Astrocyte of the hippocampus (primary cell): ENCODE measurements at regions not wholly inside any gene's neighbourhood (a gene's known extent, or its start where the extent isn't known, plus 50 kb on each side); places are given as distances from the start of the nearest gene placed in this dataset.
"Not testable (repeated sequence)": the region's sequence is repeated elsewhere in the genome, so short reads cannot be mapped to it uniquely, and the experiment has no call there.

Experiments
- DNase-seq: peaks from one replicate; pipeline ENCODE4 v3.0.0; 2011; ENCODE audit warnings: low read depth, low spot score

DNA sequence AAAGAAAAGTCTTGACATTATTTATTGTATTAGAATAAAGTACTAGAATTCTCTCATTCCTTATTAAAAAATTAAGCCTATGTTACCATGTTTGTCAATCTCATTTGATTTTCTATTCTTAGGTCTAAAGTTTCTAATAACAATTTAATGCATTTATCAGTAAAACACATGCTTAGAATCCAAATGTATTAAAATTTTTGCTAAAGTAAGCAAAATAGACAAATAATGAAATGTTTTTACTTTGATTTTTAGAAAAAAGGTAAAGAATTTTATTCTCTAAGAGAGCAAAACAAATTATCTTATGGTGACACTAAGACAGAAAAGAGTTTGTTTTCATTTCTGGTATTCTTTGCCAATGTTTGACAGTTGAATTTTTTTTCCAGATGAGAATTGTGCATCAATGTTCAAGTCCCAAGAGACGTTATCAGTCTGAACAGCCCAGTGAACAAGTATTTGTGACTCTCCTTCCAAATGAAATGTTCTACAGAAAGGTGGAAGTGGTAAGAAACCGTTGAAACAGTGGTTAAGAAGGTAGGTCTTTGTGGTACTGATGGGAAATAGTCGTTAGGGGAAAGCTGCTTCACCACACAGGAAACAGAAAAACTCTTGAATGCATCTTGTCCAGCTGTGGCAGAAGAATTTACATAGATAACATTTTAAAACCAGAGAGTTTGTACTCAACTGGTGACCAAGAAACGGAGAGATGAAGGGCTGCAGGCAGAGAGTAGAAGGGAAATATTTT, 402.5 kb downstream of the PTPRC start:
- DNase-seq: peak; percentile 9

GRCh38 chr1:199042193-199042592, 403.4 kb downstream of the PTPRC start:
- no peak for DNase-seq

GRCh38 chr1:199044191-199044590, 405.4 kb downstream of the PTPRC start:
- DNase-seq: no peak

DNA sequence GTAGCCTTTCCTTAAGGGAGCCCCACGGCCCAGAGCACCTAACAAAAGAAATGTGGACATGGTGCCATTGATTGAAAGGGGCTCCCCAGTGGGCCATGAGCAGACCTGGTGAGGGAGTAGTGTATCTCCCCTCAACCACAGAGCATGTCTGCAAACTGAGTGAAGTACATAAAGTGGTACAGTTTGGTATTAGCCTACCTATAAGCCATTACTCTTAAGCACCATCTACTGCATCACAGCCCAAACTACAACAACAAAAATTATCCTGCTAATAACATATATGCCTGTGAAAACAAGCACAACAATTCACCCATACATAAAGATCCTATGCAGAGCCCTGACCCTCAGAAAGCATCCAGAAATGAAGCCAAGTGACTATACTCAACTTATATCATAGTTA, 407.8 kb downstream of the PTPRC start:
- no peak for DNase-seq

GRCh38 chr1:199054694-199055093, 415.9 kb downstream of the PTPRC start:
- DNase-seq: no peak

- no peak for DNase-seq
Observed at GRCh38 chr1:199057322-199057721, 418.5 kb downstream of the PTPRC start.

DNA sequence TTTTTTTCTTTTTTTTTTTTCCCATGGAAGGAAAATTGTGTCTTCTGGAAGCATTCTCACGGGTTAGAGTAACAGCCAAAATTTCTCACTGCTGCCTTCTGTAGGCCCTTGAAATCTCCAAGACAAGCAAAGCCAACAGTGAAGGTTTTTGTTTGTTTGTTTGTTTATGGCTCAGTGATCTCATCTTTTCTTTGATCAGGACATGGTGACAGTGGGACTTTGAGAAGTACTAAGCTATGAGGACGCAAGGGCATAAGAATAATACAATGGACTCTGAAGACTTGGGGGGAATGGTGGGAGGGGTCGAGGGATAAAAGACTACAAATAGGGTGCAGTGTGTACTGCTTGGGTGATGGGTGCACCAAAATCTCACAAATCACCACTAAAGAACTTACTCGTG, 419.4 kb downstream of the PTPRC start:
- no peak for DNase-seq

DNA sequence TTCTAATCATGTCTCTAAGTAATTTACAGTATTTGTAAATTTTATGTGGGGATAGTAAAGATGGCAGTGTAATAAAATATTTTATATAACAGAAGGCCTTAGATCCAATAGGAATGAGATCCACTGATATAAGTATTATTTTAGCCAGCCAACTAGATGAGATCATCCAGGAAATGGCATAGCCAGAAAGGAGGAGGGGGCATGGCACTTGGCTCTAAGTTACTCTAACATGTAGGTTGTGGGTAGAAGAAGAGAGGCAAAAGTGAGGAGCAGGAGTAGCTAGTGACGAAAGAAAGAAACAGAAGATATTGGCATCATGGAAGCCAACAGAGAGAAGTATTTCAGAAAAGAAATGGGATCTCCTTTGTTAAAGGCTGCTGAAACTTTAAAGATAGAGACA, 426.1 kb downstream of the PTPRC start:
- no peak for DNase-seq

- no peak for DNase-seq
Observed at GRCh38 chr1:199067483-199067882, 428.6 kb downstream of the PTPRC start.

DNA sequence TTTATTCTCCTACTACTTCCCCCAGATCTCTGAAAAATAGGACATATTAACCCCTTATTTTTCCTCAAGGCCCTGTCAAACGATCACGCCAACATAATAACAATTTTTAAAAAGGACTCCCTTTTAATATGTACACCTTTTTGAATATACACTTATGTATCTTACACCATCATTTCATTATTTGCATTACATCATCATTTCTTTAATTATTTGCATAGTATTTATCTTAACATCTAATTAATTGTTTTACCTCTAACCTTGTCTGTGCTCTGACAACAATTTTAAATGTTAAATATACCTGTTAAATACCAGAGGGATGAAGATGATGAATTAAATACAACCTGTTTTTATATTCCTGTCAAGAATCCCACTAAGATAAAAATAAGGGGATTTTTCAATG, 432.2 kb downstream of the PTPRC start:
- DNase-seq: no peak

- DNase-seq: no peak
Observed at GRCh38 chr1:199073166-199073565, 434.3 kb downstream of the PTPRC start.

DNA sequence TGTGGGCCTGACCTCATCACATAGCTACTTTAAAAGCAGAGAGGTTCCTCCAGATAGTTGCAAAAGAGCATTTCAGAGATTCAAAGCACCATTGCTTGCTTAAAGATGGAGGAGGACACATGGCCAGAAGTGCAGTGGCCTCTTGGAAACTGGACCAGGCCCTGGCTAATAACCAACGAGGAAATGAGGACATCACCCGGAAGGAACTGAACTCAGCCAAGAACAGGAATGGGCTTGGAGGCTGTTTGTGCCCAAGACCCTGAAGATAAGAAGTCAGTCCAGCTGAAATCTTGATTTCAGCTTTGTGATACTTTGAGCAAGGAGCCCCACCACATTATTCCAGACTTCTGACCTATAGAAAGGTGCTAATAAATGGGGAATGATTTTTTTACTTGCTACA, 437.0 kb downstream of the PTPRC start:
- no peak for DNase-seq

DNA sequence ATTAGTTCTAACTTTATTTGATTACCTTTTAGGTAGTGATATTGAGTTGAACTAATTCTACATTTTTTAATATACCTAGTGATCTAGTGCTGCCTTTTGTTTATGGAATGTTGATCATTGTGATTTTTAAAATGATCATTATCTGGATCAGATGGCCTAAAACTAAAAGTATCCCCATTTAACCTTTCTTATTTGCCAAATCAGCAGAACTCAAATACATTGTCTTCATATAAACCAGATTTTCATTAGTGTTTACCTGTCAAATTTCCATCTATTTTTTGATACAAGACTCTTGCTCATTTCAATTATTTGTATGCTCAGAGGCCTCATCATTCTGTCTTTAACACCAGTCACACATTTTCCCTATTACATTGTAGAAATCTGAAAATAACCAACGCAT, 441.2 kb downstream of the PTPRC start:
- no peak for DNase-seq

DNA sequence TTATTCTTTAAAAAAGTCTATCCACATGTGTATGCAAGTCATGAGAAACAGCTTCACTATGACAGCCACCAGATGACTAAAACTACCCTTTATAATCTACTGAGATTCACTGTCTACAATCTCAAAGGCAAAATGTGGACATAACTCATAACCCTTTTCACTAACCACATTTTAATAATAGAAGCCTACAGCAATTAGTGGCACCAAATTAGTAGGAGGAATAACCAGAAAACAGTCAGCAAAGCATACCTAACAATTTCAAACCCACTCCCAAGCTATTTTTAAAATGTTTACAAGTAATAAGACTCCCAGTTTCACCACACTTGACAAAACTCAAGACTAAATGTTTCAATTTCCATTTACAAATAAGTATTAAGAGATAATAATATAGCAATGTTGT, 442.9 kb downstream of the PTPRC start:
- DNase-seq: no peak

GRCh38 chr1:199082778-199083389, 444.0 kb downstream of the PTPRC start:
- DNase-seq: no peak

GRCh38 chr1:199083680-199084079, 444.8 kb downstream of the PTPRC start:
- peak; percentile 4 for DNase-seq

- DNase-seq: peak; percentile 9
Observed at GRCh38 chr1:199084293-199084692, 445.5 kb downstream of the PTPRC start.

DNA sequence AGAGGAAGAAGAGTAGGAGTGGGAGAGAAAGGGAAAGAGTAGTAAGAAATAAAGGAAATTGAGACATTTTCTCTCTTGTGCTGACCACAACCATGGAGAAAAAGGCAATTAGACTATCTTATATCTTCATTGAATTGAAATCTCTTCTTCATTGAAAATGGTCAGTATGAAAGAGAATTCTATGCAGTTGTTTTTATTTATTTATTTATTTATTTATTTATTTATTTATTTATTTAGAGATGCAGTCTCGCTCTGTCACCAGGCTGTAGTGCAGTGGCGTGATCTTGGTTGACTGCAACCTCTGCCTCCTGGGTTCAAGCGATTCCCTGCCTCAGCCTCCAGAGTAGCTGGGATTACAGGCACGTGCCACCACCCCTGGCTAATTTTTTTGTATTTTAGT, 447.1 kb downstream of the PTPRC start:
- no peak for DNase-seq

DNA sequence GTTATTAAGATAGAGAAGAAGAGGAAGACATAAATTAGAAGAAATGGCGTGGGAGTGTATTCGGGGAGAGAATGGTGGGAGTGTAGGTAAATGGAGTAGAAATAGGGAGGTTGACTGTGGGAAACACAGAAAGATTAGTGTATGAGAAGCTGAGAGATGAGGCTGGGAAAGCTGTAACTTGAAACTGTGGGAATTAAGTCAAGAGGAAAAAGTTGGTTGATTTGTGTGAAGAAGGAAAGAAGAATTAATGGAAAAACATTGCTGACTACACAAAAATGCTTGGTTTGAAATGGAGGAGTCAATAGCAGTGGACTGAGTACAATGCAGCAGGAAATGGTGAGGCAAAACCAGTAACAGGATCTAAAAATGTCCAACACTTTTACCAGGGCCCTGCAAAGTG, 448.3 kb downstream of the PTPRC start:
- peak; percentile 0 for DNase-seq

DNA sequence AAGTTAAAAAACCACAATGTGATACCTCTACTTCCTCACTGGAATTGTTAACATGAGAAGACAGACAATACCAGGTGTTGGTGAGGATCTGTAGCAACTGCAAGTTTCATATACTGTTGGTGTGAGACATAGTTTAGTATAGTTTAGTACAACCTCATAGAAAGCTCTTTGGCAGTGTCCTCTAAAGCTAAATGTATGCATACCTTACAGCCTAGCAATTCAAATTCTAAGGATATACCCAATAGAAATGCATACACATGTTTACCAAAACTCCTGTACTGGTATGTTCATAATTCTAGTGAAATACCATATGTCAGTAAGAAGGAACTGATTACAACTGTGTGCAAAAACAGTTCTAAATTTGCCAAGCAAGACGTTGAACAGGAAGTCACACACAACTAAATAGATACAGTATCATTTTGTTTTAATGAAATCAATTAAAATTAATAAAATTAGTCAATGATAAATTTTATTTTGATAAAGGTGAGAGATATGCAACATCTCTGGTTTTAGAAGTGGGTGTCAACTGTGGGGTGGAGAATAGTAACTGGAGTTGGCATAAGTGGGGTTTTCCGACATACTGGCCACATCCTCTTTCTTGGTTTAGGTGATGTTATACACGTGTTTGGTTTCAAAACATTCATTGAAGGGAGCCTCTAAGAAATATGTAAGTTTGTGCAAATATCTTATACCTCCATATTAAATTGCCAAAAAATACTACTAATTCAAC, 450.7 kb downstream of the PTPRC start:
- no peak for DNase-seq

GRCh38 chr1:199095628-199096027, 456.8 kb downstream of the PTPRC start:
- DNase-seq: not testable (repeated sequence)

DNA sequence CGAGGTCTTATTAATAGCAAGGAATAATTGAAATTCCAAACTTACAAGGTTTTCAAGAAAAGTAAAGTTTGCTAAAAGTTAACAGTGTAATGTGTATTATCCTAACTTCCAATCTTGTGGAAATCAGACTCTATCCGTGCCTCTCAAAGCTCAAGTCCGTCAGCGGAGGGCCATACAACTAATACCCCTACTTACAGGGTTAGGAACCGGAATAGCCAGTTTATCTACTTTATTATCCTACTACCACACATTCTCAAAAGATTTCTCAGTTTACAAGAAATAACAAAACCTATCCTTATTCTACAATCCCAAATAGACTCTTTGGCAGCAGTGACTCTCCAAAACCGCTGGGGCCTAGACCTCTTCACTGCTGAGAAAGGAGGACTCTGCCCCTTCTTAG, 457.8 kb downstream of the PTPRC start:
- DNase-seq: no peak

DNA sequence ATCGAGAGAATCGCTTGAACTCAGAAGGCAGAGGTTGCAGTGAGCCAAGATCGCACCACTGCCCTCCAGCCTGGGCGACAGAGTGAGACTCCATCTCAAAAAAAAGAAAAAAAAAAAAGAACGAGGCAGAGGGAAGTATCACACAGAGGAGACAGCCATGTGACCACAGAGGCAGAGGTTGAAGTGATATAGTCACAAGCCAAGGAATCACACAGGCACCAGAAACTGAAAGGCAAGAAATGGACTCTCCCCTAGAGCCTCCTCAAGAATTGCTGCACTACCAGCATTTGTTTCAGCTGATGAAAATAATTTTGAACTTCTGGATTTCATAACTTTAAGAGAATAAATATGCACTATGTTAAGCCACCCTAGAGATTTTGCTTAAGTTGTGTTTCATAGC, 459.6 kb downstream of the PTPRC start:
- DNase-seq: no peak
